HepG2 (cell line): ENCODE measurements at regions not wholly inside any gene's neighbourhood (a gene's known extent, or its start where the extent isn't known, plus 50 kb on each side); places are given as distances from the start of the nearest gene placed in this dataset.

Experiments used
- CCAR2 ChIP-seq: fragments of 200-400 bp; formaldehyde crosslinking; optimal IDR thresholded peaks from 2 replicates; pipeline ENCODE3; 2018; ENCODE audit warnings: low read depth, mild to moderate bottlenecking, low read length, moderate library complexity
- CSRNP2 ChIP-seq: sonication (generic); formaldehyde crosslinking; conservative IDR thresholded peaks from 2 replicates; pipeline ENCODE4 v1.8.0; 2022; ENCODE audit warnings: low read depth, missing genetic modification reagents
- ESRRA ChIP-seq: sonication (generic); formaldehyde crosslinking; IDR thresholded peaks from 2 replicates; pipeline ENCODE4 v1.5.1; 2020; ENCODE audit warnings: mild to moderate bottlenecking, low read depth, missing genetic modification reagents
- GATA4 ChIP-seq: sonication (generic); IDR thresholded peaks from 2 replicates; pipeline ENCODE4 v1.6.1; 2016; ENCODE audit warnings: antibody characterized with exemption, low read depth, borderline replicate concordance
- HNF4A ChIP-seq: sonication (generic); formaldehyde crosslinking; IDR thresholded peaks from 2 replicates; pipeline ENCODE4 v1.4.0; 2020; ENCODE audit warnings: missing genetic modification reagents
- HNRNPH1 ChIP-seq: fragments of 200-400 bp; formaldehyde crosslinking; optimal IDR thresholded peaks from 2 replicates; pipeline ENCODE3; 2017; ENCODE audit warnings: mild to moderate bottlenecking, low read depth, low read length
- HNRNPLL ChIP-seq: fragments of 200-400 bp; formaldehyde crosslinking; IDR thresholded peaks from 2 replicates; pipeline ENCODE4 v1.6.1; 2017; ENCODE audit warnings: mild to moderate bottlenecking, low read depth, low read length; ENCODE audit not compliant: poor library complexity, severe bottlenecking
- MLXIP ChIP-seq: sonication (generic); formaldehyde crosslinking; IDR thresholded peaks from 2 replicates; pipeline ENCODE4 v1.9.0; 2021; ENCODE audit warnings: missing genetic modification reagents, borderline replicate concordance
- NFE2L1 ChIP-seq: sonication (generic); formaldehyde crosslinking; IDR thresholded peaks from 2 replicates; pipeline ENCODE4 v1.4.0; 2020; ENCODE audit warnings: missing genetic modification reagents, mild to moderate bottlenecking, borderline replicate concordance
- NFYC ChIP-seq: IDR thresholded peaks from 2 replicates; pipeline ENCODE4 v1.6.1; 2016; ENCODE audit warnings: missing genetic modification reagents, missing compliant biosample characterization
- TBL1XR1 ChIP-seq: fragments of 150-350 bp; IDR thresholded peaks from 2 replicates; pipeline ENCODE4 v1.6.1; 2014; ENCODE audit warnings: borderline replicate concordance, low read length; ENCODE audit not compliant: partially characterized antibody
- U2AF2 ChIP-seq: fragments of 200-400 bp; formaldehyde crosslinking; IDR thresholded peaks from 2 replicates; pipeline ENCODE4 v1.6.1; 2017; ENCODE audit warnings: low read depth, mild to moderate bottlenecking, low read length
- ZBTB2 ChIP-seq: sonication (generic); formaldehyde crosslinking; IDR thresholded peaks from 2 replicates; pipeline ENCODE4 v1.8.0; 2022; ENCODE audit warnings: low read depth, missing genetic modification reagents
- ZNF616 ChIP-seq: sonication (generic); formaldehyde crosslinking; IDR thresholded peaks from 2 replicates; pipeline ENCODE4 v1.5.0; 2020; ENCODE audit warnings: low read depth, mild to moderate bottlenecking, missing genetic modification reagents
- ZNF670 ChIP-seq: sonication (generic); formaldehyde crosslinking; IDR thresholded peaks from 2 replicates; pipeline ENCODE4 v1.8.0; 2022; ENCODE audit warnings: mild to moderate bottlenecking, missing genetic modification reagents, borderline replicate concordance
- ZNF691 ChIP-seq: sonication (generic); formaldehyde crosslinking; IDR thresholded peaks from 2 replicates; pipeline ENCODE4 v1.4.0; 2020; ENCODE audit warnings: missing genetic modification reagents, low read depth, mild to moderate bottlenecking, borderline replicate concordance
- ZNF773 ChIP-seq: sonication (generic); formaldehyde crosslinking; IDR thresholded peaks from 2 replicates; pipeline ENCODE4 v1.4.0; 2020; ENCODE audit warnings: missing genetic modification reagents, borderline replicate concordance
- ZNF850 ChIP-seq: sonication (generic); formaldehyde crosslinking; conservative IDR thresholded peaks from 2 replicates; pipeline ENCODE4 v1.9.0; 2021; ENCODE audit warnings: mild to moderate bottlenecking, missing genetic modification reagents
- ZNF891 ChIP-seq: sonication (generic); formaldehyde crosslinking; IDR thresholded peaks from 2 replicates; pipeline ENCODE4 v1.5.0; 2020; ENCODE audit warnings: mild to moderate bottlenecking, missing genetic modification reagents
- TF ChIP-seq, protein P1 (sequence below): sonication (generic); formaldehyde crosslinking; IDR thresholded peaks from 2 replicates; pipeline ENCODE4 v1.5.0; 2020; ENCODE audit warnings: mild to moderate bottlenecking, missing genetic modification reagents, borderline replicate concordance

- peak; percentile 94 for TF ChIP-seq ZNF891
- TF ChIP-seq ESRRA (CRISPR knock-in tag), result 0 out of 2 replicates have a peak, but pooled peaks have one; percentile 40
- TF ChIP-seq GATA4, result peak; percentile 19; the same call in 1 of the 2 replicates
- peak; percentile 98 for TF ChIP-seq ZNF773 (CRISPR knock-in tag)
- peak; percentile 39 for TF ChIP-seq TBL1XR1
- no peak for TF ChIP-seq CSRNP2 (CRISPR knock-in tag)
- peak; percentile 70; the same call in 1 of the 2 replicates for TF ChIP-seq NFE2L1 (CRISPR knock-in tag)
- TF ChIP-seq U2AF2, result no peak
- TF ChIP-seq HNRNPH1, result no peak
- TF ChIP-seq ZNF850 (CRISPR knock-in tag), result no peak
- no peak for TF ChIP-seq CCAR2
- peak; percentile 73 for TF ChIP-seq HNF4A (CRISPR knock-in tag)
- peak; percentile 99 for TF ChIP-seq ZNF691 (CRISPR knock-in tag)
- peak; percentile 80 for TF ChIP-seq ZBTB2 (CRISPR knock-in tag)
- TF ChIP-seq, protein P1, sequence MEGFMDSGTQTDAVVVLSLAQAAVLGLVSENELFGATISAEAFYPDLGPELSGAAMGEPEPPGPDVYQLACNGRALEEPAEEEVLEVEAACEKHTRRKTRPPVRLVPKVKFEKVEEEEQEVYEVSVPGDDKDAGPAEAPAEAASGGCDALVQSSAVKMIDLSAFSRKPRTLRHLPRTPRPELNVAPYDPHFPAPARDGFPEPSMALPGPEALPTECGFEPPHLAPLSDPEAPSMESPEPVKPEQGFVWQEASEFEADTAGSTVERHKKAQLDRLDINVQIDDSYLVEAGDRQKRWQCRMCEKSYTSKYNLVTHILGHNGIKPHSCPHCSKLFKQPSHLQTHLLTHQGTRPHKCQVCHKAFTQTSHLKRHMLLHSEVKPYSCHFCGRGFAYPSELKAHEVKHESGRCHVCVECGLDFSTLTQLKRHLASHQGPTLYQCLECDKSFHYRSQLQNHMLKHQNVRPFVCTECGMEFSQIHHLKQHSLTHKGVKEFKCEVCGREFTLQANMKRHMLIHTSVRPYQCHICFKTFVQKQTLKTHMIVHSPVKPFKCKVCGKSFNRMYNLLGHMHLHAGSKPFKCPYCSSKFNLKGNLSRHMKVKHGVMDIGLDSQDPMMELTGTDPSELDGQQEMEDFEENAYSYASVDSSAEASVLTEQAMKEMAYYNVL (CRISPR knock-in tag), result peak; percentile 94; the same call in 1 of the 2 replicates
- TF ChIP-seq MLXIP (CRISPR knock-in tag), result peak; percentile 100
- peak; percentile 66 for TF ChIP-seq NFYC (CRISPR knock-in tag)
- TF ChIP-seq ZNF616 (CRISPR knock-in tag), result peak; percentile 99
- peak; percentile 90 for TF ChIP-seq ZNF670
- peak; percentile 60 for TF ChIP-seq HNRNPLL
Observed at GRCh38 chr20:50304923-50305635, 114.4 kb downstream of the CEBPB start (continued).
